HEK293T (cell line): ENCODE measurements at regions not wholly inside any gene's neighbourhood (a gene's known extent, or its start where the extent isn't known, plus 50 kb on each side); places are given as distances from the start of the nearest gene placed in this dataset.

Source experiments
- BHLHE40 ChIP-seq: fragments of 450-650 bp; IDR thresholded peaks from 2 replicates; pipeline ENCODE4 v1.6.1; 2016; ENCODE audit warnings: mild to moderate bottlenecking, moderate library complexity, borderline replicate concordance
- CTBP1 ChIP-seq: fragments of 450-650 bp; IDR thresholded peaks from 2 replicates; pipeline ENCODE4 v1.6.1; 2016; ENCODE audit warnings: borderline replicate concordance
- FOXA1 ChIP-seq: fragments of 450-650 bp; IDR thresholded peaks from 2 replicates; pipeline ENCODE4 v1.6.1; 2016; ENCODE audit warnings: mild to moderate bottlenecking
- NFRKB ChIP-seq: fragments of 450-650 bp; IDR thresholded peaks from 2 replicates; pipeline ENCODE4 v1.6.1; 2016; ENCODE audit warnings: mild to moderate bottlenecking, moderate library complexity
- SP1 ChIP-seq: fragments of 450-650 bp; IDR thresholded peaks from 2 replicates; pipeline ENCODE4 v1.6.1; 2017
- SUZ12 ChIP-seq: fragments of 450-650 bp; IDR thresholded peaks from 2 replicates; pipeline ENCODE4 v1.6.1; 2016; ENCODE audit warnings: mild to moderate bottlenecking
- TARDBP ChIP-seq: fragments of 450-650 bp; IDR thresholded peaks from 2 replicates; pipeline ENCODE4 v1.6.1; 2016
- ZNF384 ChIP-seq: fragments of 450-650 bp; IDR thresholded peaks from 2 replicates; pipeline ENCODE4 v1.6.1; 2016

- TF ChIP-seq ZNF384, result no peak
- no peak for TF ChIP-seq SUZ12
- no peak for TF ChIP-seq BHLHE40
- TF ChIP-seq NFRKB, result no peak
- TF ChIP-seq FOXA1, result no peak
- no peak for TF ChIP-seq SP1
- no peak for TF ChIP-seq CTBP1
- no peak for TF ChIP-seq TARDBP
These were observed 561.6 kb downstream of the TBC1D4 start for GRCh38 chr13:74920361-74920760.
